GM18502 (cell line): ENCODE measurements at regions not wholly inside any gene's neighbourhood (a gene's known extent, or its start where the extent isn't known, plus 50 kb on each side); places are given as distances from the start of the nearest gene placed in this dataset.

Source experiments
- ATAC-seq: cut with Tn5 transposase; IDR thresholded peaks from one replicate; pipeline ENCODE4 v1.9.1; 2021; ENCODE audit warnings: mild to moderate bottlenecking; ENCODE audit not compliant: unreplicated experiment, poor library complexity

GRCh38 chr2:212646698-212647366, 108.2 kb upstream of the ERBB4 start:
- ATAC-seq: no peak

- no peak for ATAC-seq
Observed at GRCh38 chr2:212644195-212644837, 105.7 kb upstream of the ERBB4 start.

- no peak for ATAC-seq
Observed at GRCh38 chr2:212640428-212640827, 101.8 kb upstream of the ERBB4 start.

- ATAC-seq: no peak
Observed at GRCh38 chr2:212638694-212639093, 100.1 kb upstream of the ERBB4 start.

GRCh38 chr2:212628586-212628985, 90.0 kb upstream of the ERBB4 start:
- ATAC-seq: no peak

- no peak for ATAC-seq
Observed at GRCh38 chr2:212626371-212626918, 87.8 kb upstream of the ERBB4 start.

- no peak for ATAC-seq
Observed at GRCh38 chr2:212619954-212620353, 81.4 kb upstream of the ERBB4 start.

GRCh38 chr2:212618636-212619035, 80.0 kb upstream of the ERBB4 start:
- no peak for ATAC-seq

- no peak for ATAC-seq
Observed at GRCh38 chr2:212610872-212611425, 72.3 kb upstream of the ERBB4 start.

- no peak for ATAC-seq
Observed at GRCh38 chr2:212609479-212609878, 70.9 kb upstream of the ERBB4 start.

GRCh38 chr2:212607080-212607479, 68.5 kb upstream of the ERBB4 start:
- ATAC-seq: no peak

- no peak for ATAC-seq
Observed at GRCh38 chr2:212606232-212606631, 67.6 kb upstream of the ERBB4 start.

GRCh38 chr2:212596688-212597087, 58.1 kb upstream of the ERBB4 start:
- ATAC-seq: no peak

- no peak for ATAC-seq
Observed at GRCh38 chr2:212596276-212596675, 57.7 kb upstream of the ERBB4 start.

GRCh38 chr2:212595036-212595654, 56.5 kb upstream of the ERBB4 start:
- ATAC-seq: peak; percentile 62

GRCh38 chr2:212592695-212593094, 54.1 kb upstream of the ERBB4 start:
- no peak for ATAC-seq
